ENCODE measurements at regions not wholly inside any gene's neighbourhood (a gene's known extent, or its start where the extent isn't known, plus 50 kb on each side); places are given as distances from the start of the nearest gene placed in this dataset.

GRCh38 chr10:69740126-69740525, 61.6 kb upstream of the COL13A1 start:
- DNase-seq (ENCODE audit: low read depth, low spot score) (no peak), ATAC-seq (no peak), FAIRE-seq (no peak)
- in situ Hi-C loops (cut with MboI) (no loop called here), intact Hi-C loops (cut with micrococcal nuclease; ENCODE audit: unreplicated experiment) (no loop called here)
- Histone ChIP-seq H3K36me3 (ENCODE audit: control insufficient read depth in 2 of 2, insufficient read depth in 2 of 2, low read length in 1 of 2) (no peaks in the 10 kb centered on the region), H3K4me3 (no peak overlapping the region), H4K20me1 (ENCODE audit: control insufficient read depth, insufficient read depth) (no peaks in the 10 kb centered on the region; the same call in 1 of the 2 replicates), H3K4me2 (ENCODE audit: control insufficient read depth, insufficient read depth) (no peak overlapping the region), H3K27ac (ENCODE audit: control insufficient read depth, insufficient read depth) (no peak overlapping the region), H3K79me2 (ENCODE audit: control insufficient read depth, insufficient read depth, low read length) (no peaks in the 10 kb centered on the region), H2AFZ (ENCODE audit: control insufficient read depth, low read depth, low read length) (no peak overlapping the region), H3K27me3 (replicated peaks in 1 of 2; ENCODE audit: control insufficient read depth in 2 of 2, insufficient read depth in 2 of 2, low read length in 1 of 2) (peaks cover 0 to 8% of the 10 kb centered on the region in 2 experiments; a peak in 3 of 4 replicates), H3K4me1 (ENCODE audit: control insufficient read depth, insufficient read depth, low read length) (peaks cover 1% of the 10 kb centered on the region), H3K9me3 (replicated peaks; ENCODE audit: control insufficient read depth, insufficient read depth, low read length) (no peaks in the 10 kb centered on the region; the same call in 2 of the 3 replicates), H3K9ac (ENCODE audit: control insufficient read depth, insufficient read depth, low read length) (no peak overlapping the region)
- ChIA-PET POLR2A (no interaction called here), CTCF (no interaction called here), SMC1A (ENCODE audit: uncharacterized antibody, unreplicated experiment) (no interaction called here), RAD21 (ENCODE audit: unreplicated experiment) (no interaction called here)
- 0% methylated on average over 3 of the region's 3 CpGs for WGBS (ENCODE audit: insufficient coverage, insufficient replicate concordance, low lambda C conversion rate, missing lambda C conversion rate)
- no peak for TF ChIP-seq ZNF687 (IDR thresholded peaks at IDR 0.05)
- TF ChIP-seq HDAC6 (IDR thresholded peaks at IDR 0.05; ENCODE audit: unreplicated experiment): no peak
- no peak for TF ChIP-seq SIN3A (IDR thresholded peaks at IDR 0.05; ENCODE audit: low read depth, low read length)
- TF ChIP-seq, protein P1, sequence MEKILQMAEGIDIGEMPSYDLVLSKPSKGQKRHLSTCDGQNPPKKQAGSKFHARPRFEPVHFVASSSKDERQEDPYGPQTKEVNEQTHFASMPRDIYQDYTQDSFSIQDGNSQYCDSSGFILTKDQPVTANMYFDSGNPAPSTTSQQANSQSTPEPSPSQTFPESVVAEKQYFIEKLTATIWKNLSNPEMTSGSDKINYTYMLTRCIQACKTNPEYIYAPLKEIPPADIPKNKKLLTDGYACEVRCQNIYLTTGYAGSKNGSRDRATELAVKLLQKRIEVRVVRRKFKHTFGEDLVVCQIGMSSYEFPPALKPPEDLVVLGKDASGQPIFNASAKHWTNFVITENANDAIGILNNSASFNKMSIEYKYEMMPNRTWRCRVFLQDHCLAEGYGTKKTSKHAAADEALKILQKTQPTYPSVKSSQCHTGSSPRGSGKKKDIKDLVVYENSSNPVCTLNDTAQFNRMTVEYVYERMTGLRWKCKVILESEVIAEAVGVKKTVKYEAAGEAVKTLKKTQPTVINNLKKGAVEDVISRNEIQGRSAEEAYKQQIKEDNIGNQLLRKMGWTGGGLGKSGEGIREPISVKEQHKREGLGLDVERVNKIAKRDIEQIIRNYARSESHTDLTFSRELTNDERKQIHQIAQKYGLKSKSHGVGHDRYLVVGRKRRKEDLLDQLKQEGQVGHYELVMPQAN (conservative IDR thresholded peaks at IDR 0.05): no peak
- no peak for TF ChIP-seq NRF1 (conservative IDR thresholded peaks at IDR 0.05; ENCODE audit: low read depth, low read length)
- TF ChIP-seq STAT3 (IDR thresholded peaks at IDR 0.05; ENCODE audit: low read depth, low read length): no peak
- TF ChIP-seq RELA (IDR thresholded peaks at IDR 0.05; ENCODE audit: borderline replicate concordance, partially characterized antibody): no peak
- no peak for TF ChIP-seq JUND (IDR thresholded peaks at IDR 0.05; ENCODE audit: low read depth, low read length)
- TF ChIP-seq ZNF622 (IDR thresholded peaks at IDR 0.05): no peak
- no peak for TF ChIP-seq TCF7 (IDR thresholded peaks at IDR 0.05; ENCODE audit: borderline replicate concordance)
- TF ChIP-seq BHLHE40 (IDR thresholded peaks at IDR 0.05; ENCODE audit: borderline replicate concordance in 1 of 2, low read depth in 2 of 2, low read length in 1 of 2): no peak
- no peak for TF ChIP-seq IKZF2 (IDR thresholded peaks at IDR 0.05)
- TF ChIP-seq HCFC1 (IDR thresholded peaks at IDR 0.05; ENCODE audit: low read length): no peak
- no peak for TF ChIP-seq EZH2 (IDR thresholded peaks at IDR 0.05; ENCODE audit: borderline replicate concordance, control insufficient read depth, low read depth, low read length)
- no peak for TF ChIP-seq MYB (IDR thresholded peaks at IDR 0.05; ENCODE audit: borderline replicate concordance, low read depth, low read length)
- TF ChIP-seq POLR2AphosphoS5 (IDR thresholded peaks at IDR 0.05; ENCODE audit: low read length): no peak
- TF ChIP-seq, protein P2, sequence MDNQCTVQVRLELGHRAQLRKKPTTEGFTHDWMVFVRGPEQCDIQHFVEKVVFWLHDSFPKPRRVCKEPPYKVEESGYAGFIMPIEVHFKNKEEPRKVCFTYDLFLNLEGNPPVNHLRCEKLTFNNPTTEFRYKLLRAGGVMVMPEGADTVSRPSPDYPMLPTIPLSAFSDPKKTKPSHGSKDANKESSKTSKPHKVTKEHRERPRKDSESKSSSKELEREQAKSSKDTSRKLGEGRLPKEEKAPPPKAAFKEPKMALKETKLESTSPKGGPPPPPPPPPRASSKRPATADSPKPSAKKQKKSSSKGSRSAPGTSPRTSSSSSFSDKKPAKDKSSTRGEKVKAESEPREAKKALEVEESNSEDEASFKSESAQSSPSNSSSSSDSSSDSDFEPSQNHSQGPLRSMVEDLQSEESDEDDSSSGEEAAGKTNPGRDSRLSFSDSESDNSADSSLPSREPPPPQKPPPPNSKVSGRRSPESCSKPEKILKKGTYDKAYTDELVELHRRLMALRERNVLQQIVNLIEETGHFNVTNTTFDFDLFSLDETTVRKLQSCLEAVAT (IDR thresholded peaks at IDR 0.05): no peak
- no peak for TF ChIP-seq PAX5 (IDR thresholded peaks at IDR 0.05; ENCODE audit: borderline replicate concordance, low read depth, low read length)
- TF ChIP-seq ATF3 (IDR thresholded peaks at IDR 0.05; ENCODE audit: borderline replicate concordance, extremely low read depth, low read depth, low read length): no peak
- no TSS peak for BruUV-seq (replicated peaks)
